ENCODE measurements at regions not wholly inside any gene's neighbourhood (a gene's known extent, or its start where the extent isn't known, plus 50 kb on each side); places are given as distances from the start of the nearest gene placed in this dataset.
"Not testable (repeated sequence)": the region's sequence is repeated elsewhere in the genome, so short reads cannot be mapped to it uniquely, and the experiment has no call there.

- DNase-seq (ENCODE audit: low spot score), result no peak
- POLR2A ChIA-PET (ENCODE audit: low non-redundant PET), result no interaction called here
- H3K27ac ChIP-seq, result no peak overlapping the region
- CTCF ChIA-PET, result no interaction called here
- TF ChIP-seq CTCF (conservative IDR thresholded peaks at IDR 0.05; ENCODE audit: low read depth), result no peak
Observed at GRCh38 chr1:157218671-157219070, 80.5 kb upstream of the ETV3 start.

- H3K27ac ChIP-seq, result no peak overlapping the region
- POLR2A ChIA-PET (ENCODE audit: low non-redundant PET), result no interaction called here
- no peak for DNase-seq (ENCODE audit: low spot score)
- TF ChIP-seq CTCF (conservative IDR thresholded peaks at IDR 0.05; ENCODE audit: low read depth), result no peak
- CTCF ChIA-PET, result no interaction called here
Observed at GRCh38 chr1:157217486-157217885, 79.3 kb upstream of the ETV3 start.

- no peak for DNase-seq (ENCODE audit: low spot score)
- CTCF ChIA-PET, result interaction anchor here (0.6 kb wide), 1 partner anchor 709 kb away, joined by 3 read pairs; no protein-coding TSS in a partner anchor
- TF ChIP-seq CTCF (conservative IDR thresholded peaks at IDR 0.05; ENCODE audit: low read depth), result no peak
- no peak overlapping the region for H3K27ac ChIP-seq
- POLR2A ChIA-PET (ENCODE audit: low non-redundant PET), result no interaction called here
Observed at GRCh38 chr1:157213836-157214235, 75.6 kb upstream of the ETV3 start.

GRCh38 chr1:157209514-157209913 is 71.3 kb upstream of the ETV3 start:
- no peak overlapping the region for H3K27ac ChIP-seq
- DNase-seq (ENCODE audit: low spot score), result no peak
- TF ChIP-seq CTCF (conservative IDR thresholded peaks at IDR 0.05; ENCODE audit: low read depth), result no peak
- CTCF ChIA-PET, result interaction anchor here (0.6 kb wide), 1 partner anchor 33 kb away, joined by 4 read pairs; no protein-coding TSS in a partner anchor
- POLR2A ChIA-PET (ENCODE audit: low non-redundant PET), result no interaction called here

- CTCF ChIA-PET; H3K27ac ChIP-seq; POLR2A ChIA-PET (ENCODE audit: low non-redundant PET); DNase-seq (ENCODE audit: low spot score): not testable (repeated sequence)
Observed at GRCh38 chr1:157205982-157206381, 67.8 kb upstream of the ETV3 start.

GRCh38 chr1:157203166-157203565 is 65.0 kb upstream of the ETV3 start:
- no peak overlapping the region for H3K27ac ChIP-seq
- no peak for TF ChIP-seq CTCF (conservative IDR thresholded peaks at IDR 0.05; ENCODE audit: low read depth)
- no peak for DNase-seq (ENCODE audit: low spot score)
- CTCF ChIA-PET, result interaction anchor here (0.5 kb wide), 1 partner anchor 279 kb away, joined by 4 read pairs; no protein-coding TSS in a partner anchor
- POLR2A ChIA-PET (ENCODE audit: low non-redundant PET), result no interaction called here

GRCh38 chr1:157202331-157202730 is 64.1 kb upstream of the ETV3 start:
- TF ChIP-seq CTCF (conservative IDR thresholded peaks at IDR 0.05; ENCODE audit: low read depth), result no peak
- CTCF ChIA-PET, result no interaction called here
- no peak for DNase-seq (ENCODE audit: low spot score)
- POLR2A ChIA-PET (ENCODE audit: low non-redundant PET), result no interaction called here
- no peak overlapping the region for H3K27ac ChIP-seq

Measured in RWPE1 (cell line).